NOMO-1 treated with dmso at 0.1 percent for 144 hours (cell line): ENCODE measurements at regions not wholly inside any gene's neighbourhood (a gene's known extent, or its start where the extent isn't known, plus 50 kb on each side); places are given as distances from the start of the nearest gene placed in this dataset.

ENCODE experiments used
- DNase-seq: peaks from one replicate; lab custom pipeline; 2025; ENCODE audit not compliant: unreplicated experiment; lab: John Stamatoyannopoulos, UW

GRCh38 chr11:81899156-81899555 is 834.5 kb downstream of the FAM181B start:
- DNase-seq: no peak

GRCh38 chr11:81897639-81898038 is 836.0 kb downstream of the FAM181B start:
- no peak for DNase-seq

GRCh38 chr11:81895258-81895657 is 838.4 kb downstream of the FAM181B start:
- DNase-seq: no peak

GRCh38 chr11:81892770-81893635 is 840.7 kb downstream of the FAM181B start:
- DNase-seq: no peak

GRCh38 chr11:81888391-81888790 is 845.3 kb downstream of the FAM181B start:
- no peak for DNase-seq

DNA sequence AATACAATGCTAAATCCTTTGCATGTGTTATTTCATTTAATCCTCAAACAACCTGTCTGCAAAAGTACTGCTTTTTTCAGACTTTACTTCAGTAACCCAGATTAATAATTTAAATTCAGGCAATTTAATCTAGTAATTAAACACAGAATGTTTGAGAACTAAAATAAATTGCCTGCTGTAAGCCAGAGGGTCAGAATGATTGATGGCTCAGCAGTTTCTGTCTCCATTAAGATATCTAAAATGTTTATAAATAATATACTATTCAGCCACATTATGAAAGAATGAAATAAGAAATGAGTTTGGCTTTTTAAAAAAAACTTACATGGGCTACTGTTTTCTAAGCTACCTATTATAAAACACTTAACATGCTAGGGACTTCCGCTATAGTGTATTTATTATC is 846.0 kb downstream of the FAM181B start:
- DNase-seq: no peak

DNA sequence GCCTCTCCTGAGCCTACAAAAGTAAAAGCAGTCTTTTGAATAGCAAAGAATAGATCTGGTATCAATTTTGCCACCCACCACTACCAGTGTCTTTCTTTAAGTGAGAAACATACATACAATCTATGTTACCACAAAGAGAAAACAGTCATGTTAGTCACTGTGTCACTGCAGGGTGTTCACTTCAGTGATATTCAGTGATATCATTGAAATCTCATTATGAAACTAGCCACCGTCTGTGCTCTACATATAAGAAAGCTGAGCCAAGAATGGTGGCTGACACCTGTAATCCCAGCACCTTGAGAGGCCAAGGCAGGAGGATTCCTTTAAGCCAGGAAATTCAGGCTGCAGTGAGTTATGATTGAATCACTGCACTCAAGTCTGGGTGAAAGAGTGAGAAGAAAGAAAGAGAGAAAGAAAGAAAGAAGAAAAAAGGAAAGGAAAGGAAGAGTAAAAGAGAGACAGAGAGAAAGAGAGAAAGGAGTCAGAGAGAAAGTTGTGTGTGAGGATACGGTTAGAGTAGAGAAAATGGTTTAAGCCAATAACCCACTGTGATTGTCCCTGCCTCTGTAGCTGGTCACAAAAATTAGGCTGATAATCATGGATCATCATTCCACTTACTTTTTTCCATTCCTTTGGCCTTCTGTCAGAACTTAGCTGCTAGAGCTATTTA is 847.1 kb downstream of the FAM181B start:
- no peak for DNase-seq

GRCh38 chr11:81874635-81875034 is 859.0 kb downstream of the FAM181B start:
- DNase-seq: no peak

- no peak for DNase-seq
These were observed 862.8 kb downstream of the FAM181B start for GRCh38 chr11:81870815-81871214.

GRCh38 chr11:81870066-81870412 is 863.6 kb downstream of the FAM181B start:
- DNase-seq: no peak

DNA sequence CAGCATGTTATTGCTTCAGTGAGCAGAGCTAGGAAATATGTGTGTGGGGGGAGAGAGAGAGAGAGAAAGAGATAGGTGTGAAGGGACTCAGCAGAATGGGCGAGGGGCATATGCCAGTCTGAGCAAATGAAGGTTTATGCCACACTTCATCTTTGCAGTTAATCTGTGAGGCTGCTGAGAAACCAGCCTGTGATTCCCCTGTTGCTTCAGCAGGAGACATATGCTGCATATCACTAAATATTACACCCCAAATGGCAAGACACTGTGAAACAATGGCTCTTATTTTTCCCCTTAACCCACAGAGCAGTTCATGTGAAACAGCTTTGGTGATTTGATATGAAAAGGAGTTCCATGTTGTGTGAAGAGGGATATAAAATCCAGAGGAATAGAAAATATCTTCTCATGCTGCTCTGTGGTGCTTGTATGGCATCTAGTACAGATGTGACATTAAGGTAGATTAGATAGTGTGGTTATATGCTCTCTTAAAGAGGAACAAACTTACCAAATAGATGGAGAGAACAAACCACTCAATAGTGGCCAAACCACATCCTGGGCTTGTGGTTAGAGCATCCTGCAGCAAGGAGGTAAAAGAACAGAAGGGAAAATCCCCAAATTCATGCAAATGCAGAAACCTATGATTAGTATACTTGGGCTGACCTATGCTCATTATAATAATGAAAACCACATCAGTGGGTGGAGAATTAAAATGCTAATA is 864.2 kb downstream of the FAM181B start:
- peak; percentile 83 for DNase-seq

DNA sequence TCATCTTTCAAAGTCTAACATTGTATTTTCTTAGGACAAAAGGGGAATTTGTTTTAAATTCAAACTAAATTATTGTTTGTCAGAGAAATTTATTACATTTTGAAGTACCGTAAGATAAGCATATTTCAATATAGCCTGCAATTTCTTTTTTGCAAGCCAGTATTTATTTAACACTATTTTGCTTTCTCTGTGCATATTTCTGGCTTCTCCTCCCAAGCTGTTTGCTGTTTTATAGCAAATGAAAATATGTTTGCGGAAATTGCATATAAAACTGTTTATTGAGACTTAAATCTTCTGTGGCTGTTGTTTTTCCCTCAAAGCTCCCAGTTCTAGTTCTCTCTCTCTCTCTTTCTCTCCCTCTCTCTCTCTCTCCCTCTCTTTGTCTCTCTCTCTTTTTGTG is 866.8 kb downstream of the FAM181B start:
- no peak for DNase-seq

GRCh38 chr11:81857386-81857785 is 876.3 kb downstream of the FAM181B start:
- DNase-seq: no peak

DNA sequence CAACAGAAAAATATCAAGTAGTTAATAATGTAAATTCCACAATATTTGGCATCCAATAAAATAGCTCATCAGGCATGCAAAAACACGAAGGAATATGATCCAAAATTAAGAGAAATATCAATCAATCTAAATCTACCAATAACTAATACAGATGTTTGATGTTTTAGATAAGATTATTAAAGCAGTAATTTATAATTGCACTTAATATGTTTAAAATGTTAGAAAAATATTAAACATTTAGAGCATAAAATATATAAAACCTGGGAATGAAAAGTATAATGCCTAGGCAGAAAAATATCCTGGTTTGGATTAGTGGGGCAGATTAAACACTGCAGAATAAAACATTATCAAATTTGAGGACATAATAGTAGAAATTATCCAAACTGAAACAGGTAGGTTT is 879.9 kb downstream of the FAM181B start:
- DNase-seq: no peak

DNA sequence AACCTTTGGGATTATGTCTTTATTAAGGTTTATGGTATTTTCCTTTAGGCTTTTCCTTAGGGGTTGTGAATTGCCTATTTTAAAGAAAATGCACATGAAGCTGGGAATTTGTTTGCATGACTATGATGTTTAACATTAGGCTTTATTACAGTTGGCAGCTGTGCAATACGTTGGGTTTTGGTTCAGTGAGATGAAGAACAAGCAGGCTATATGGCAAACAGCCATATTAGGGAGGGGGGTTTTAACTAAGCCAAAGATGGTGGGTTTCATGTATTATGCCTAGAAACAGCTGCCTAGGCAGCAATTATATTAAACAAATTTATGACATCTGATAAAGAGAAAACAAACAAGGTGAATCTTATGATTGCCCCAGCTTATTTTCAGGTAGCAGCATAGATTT is 880.8 kb downstream of the FAM181B start:
- no peak for DNase-seq

- no peak for DNase-seq
These were observed 893.3 kb downstream of the FAM181B start for GRCh38 chr11:81840380-81840779.

- no peak for DNase-seq
These were observed 893.7 kb downstream of the FAM181B start for GRCh38 chr11:81839976-81840375.

- DNase-seq: no peak
These were observed 894.6 kb downstream of the FAM181B start for GRCh38 chr11:81839016-81839415.

GRCh38 chr11:81829976-81830375 is 903.7 kb downstream of the FAM181B start:
- DNase-seq: no peak

DNA sequence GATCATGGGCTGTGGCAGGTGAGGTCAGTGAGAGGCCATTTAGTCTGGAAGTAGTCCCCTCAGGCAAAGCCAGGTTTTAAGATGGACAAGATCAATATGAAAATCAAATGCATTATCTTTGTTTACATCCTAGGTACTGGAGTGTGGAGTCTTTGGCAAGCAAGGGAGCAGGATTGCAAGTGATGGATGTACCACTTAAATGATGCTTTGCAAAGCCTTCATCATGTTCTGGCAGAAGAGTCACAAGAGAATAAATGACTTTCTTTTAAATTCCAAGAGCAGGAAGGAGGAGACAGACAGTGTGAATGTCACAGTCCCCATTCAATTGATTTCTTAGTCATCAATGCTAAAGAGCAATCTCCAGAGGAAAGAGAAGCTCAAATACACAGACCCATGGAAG is 908.3 kb downstream of the FAM181B start:
- DNase-seq: no peak

DNA sequence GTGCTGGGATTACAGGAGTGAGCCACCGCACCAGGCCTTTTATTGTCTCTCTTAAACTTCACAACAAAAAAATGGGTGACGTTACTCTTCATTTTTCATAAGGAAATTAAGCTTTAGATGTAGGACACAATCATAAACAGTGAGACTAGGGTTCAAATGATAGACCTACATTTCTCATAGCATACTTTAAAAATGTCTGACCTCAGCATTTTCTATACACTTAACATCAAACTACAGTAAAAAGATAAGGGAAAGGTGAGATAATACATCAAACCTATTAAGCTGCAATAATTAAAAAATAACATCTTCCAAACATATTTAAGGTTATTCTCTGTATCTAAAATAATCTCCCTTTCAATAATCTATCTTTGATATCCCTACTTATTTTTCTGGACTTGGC is 914.2 kb downstream of the FAM181B start:
- DNase-seq: no peak

DNA sequence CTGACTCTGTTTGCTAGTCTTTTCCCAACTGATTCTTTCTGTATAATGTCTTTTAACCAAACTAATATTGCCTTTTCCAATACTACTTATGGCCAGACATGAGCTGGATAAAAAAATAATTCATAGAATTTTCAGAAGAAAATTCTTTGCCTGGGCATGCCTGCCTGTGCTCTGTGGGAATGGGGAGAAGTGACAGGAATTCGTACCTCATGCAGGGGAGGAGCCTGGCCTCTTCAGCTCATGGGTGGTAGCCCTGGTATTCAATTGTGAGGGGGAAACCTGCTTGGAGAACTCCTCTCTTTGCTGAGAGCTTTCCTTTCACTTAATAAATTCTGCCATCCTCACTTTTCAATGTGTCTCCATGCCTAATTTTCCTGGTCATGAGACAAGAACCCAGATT is 928.8 kb downstream of the FAM181B start:
- DNase-seq: no peak
